Natural killer cell treated with Interleukin-12 subunit alpha and Interleukin-12 subunit beta and Interleukin-15 and Interleukin-18, amount 100 ng/mL, for 72 hours (primary cell): ENCODE measurements at regions not wholly inside any gene's neighbourhood (a gene's known extent, or its start where the extent isn't known, plus 50 kb on each side); places are given as distances from the start of the nearest gene placed in this dataset.
"Not testable (repeated sequence)": the region's sequence is repeated elsewhere in the genome, so short reads cannot be mapped to it uniquely, and the experiment has no call there.

ENCODE experiments used
- ATAC-seq, 2 donors: fragments of 150-1000 bp; cut with Tn5 transposase in 1 of 2; sonication (Bioruptor Pico), chemical (Tn5 transposase) in 1 of 2; 2 replicates each; pipeline ENCODE4 v1.10.0; 2021
- DNase-seq: peaks from one replicate; pipeline ENCODE4 v3.0.0; 2022; ENCODE audit warnings: low spot score
- H3K27ac Mint-ChIP-seq, 2 donors: 1 replicate in 1 of 2; 2 replicates in 1 of 2; pipeline ENCODE4 v1.8.0; 2022; ENCODE audit warnings: mixed read lengths in 2 of 2, mild to moderate bottlenecking in 1 of 2, moderate library complexity in 1 of 2
- H3K27me3 Mint-ChIP-seq, 2 donors: 1 replicate in 1 of 2; 2 replicates in 1 of 2; pipeline ENCODE4 v1.8.0; 2022; ENCODE audit warnings: mixed read lengths in 2 of 2
- H3K36me3 Mint-ChIP-seq: one replicate; pipeline ENCODE4 v1.8.0; 2022; ENCODE audit warnings: mixed read lengths
- H3K4me1 Mint-ChIP-seq, 2 donors: 1 replicate in 1 of 2; 2 replicates in 1 of 2; pipeline ENCODE4 v1.8.0; 2022; ENCODE audit warnings: low read depth in 2 of 2, mixed read lengths in 2 of 2, mild to moderate bottlenecking in 1 of 2
- H3K4me3 Mint-ChIP-seq: one replicate; pipeline ENCODE4 v1.8.0; 2022; ENCODE audit warnings: mixed read lengths
- H3K9me3 Mint-ChIP-seq: 2 replicates; pipeline ENCODE4 v1.8.0; 2022; ENCODE audit warnings: mixed read lengths

- peaks cover 6 to 7% of the 10 kb centered on the region in 2 donors for H3K27me3 Mint-ChIP-seq
- no peak for ATAC-seq
Observed at GRCh38 chrX:109914114-109914849, 88.6 kb upstream of the TMEM164 start.

GRCh38 chrX:109918753-109919152, 84.2 kb upstream of the TMEM164 start:
- ATAC-seq (no peak), DNase-seq (no peak)
- no peak overlapping the region for H3K27ac Mint-ChIP-seq
- H3K27me3 Mint-ChIP-seq, result peaks cover 7% of the 10 kb centered on the region in 2 donors
- no peaks in the 10 kb centered on the region for H3K36me3 Mint-ChIP-seq
- no peak overlapping the region for H3K4me3 Mint-ChIP-seq
- H3K9me3 Mint-ChIP-seq, result no peaks in the 10 kb centered on the region
- no peaks in the 10 kb centered on the region for H3K4me1 Mint-ChIP-seq

More at GRCh38 chrX:109914114-109914849, 88.6 kb upstream of the TMEM164 start:
- Mint-ChIP-seq H3K4me1 (no peaks in the 10 kb centered on the region), H3K9me3 (no peaks in the 10 kb centered on the region), H3K36me3 (no peaks in the 10 kb centered on the region), H3K4me3 (no peak overlapping the region), H3K27ac (no peak overlapping the region)
- DNase-seq, result no peak

GRCh38 chrX:109920325-109920724, 82.6 kb upstream of the TMEM164 start:
- no peaks in the 10 kb centered on the region for H3K4me1 Mint-ChIP-seq
- H3K27me3 Mint-ChIP-seq, result peaks cover 7% of the 10 kb centered on the region in 2 donors
- no peaks in the 10 kb centered on the region for H3K9me3 Mint-ChIP-seq
- no peak for ATAC-seq
- H3K36me3 Mint-ChIP-seq, result no peaks in the 10 kb centered on the region
- no peak overlapping the region for H3K27ac Mint-ChIP-seq
- H3K4me3 Mint-ChIP-seq, result no peak overlapping the region
- no peak for DNase-seq

- ATAC-seq (no peak), DNase-seq (no peak)
- Mint-ChIP-seq H3K9me3 (no peaks in the 10 kb centered on the region), H3K36me3 (no peaks in the 10 kb centered on the region), H3K27ac (no peak overlapping the region), H3K4me3 (no peak overlapping the region), H3K27me3 (peaks cover 7% of the 10 kb centered on the region in 2 donors), H3K4me1 (no peaks in the 10 kb centered on the region)
Observed at GRCh38 chrX:109920868-109921267, 82.0 kb upstream of the TMEM164 start.

GRCh38 chrX:109922190-109922589, 80.7 kb upstream of the TMEM164 start:
- Mint-ChIP-seq H3K36me3 (no peaks in the 10 kb centered on the region), H3K4me1 (no peaks in the 10 kb centered on the region), H3K4me3 (no peak overlapping the region), H3K27me3 (peaks cover 7% of the 10 kb centered on the region in 2 donors), H3K9me3 (no peaks in the 10 kb centered on the region), H3K27ac (no peak overlapping the region)
- ATAC-seq (no peak), DNase-seq (no peak)

GRCh38 chrX:109925003-109925402, 77.9 kb upstream of the TMEM164 start:
- H3K4me3 Mint-ChIP-seq, H3K27ac Mint-ChIP-seq, ATAC-seq, DNase-seq, H3K36me3 Mint-ChIP-seq, H3K4me1 Mint-ChIP-seq, H3K27me3 Mint-ChIP-seq, H3K9me3 Mint-ChIP-seq: not testable (repeated sequence)

- H3K4me1 Mint-ChIP-seq, result no peaks in the 10 kb centered on the region
Observed at GRCh38 chrX:109925656-109926055, 77.3 kb upstream of the TMEM164 start.

GRCh38 chrX:109926118-109926517, 76.8 kb upstream of the TMEM164 start:
- Mint-ChIP-seq H3K36me3 (no peaks in the 10 kb centered on the region), H3K4me1 (no peaks in the 10 kb centered on the region), H3K4me3 (no peak overlapping the region), H3K9me3 (no peaks in the 10 kb centered on the region), H3K27ac (no peak overlapping the region), H3K27me3 (peaks cover 0 to 4% of the 10 kb centered on the region in 2 donors)
- DNase-seq (no peak), ATAC-seq (no peak)

More at GRCh38 chrX:109925656-109926055, 77.3 kb upstream of the TMEM164 start:
- no peaks in the 10 kb centered on the region for H3K36me3 Mint-ChIP-seq
- peaks cover 0 to 4% of the 10 kb centered on the region in 2 donors for H3K27me3 Mint-ChIP-seq
- ATAC-seq (no peak), DNase-seq (no peak)
- H3K4me3 Mint-ChIP-seq, result no peak overlapping the region
- no peak overlapping the region for H3K27ac Mint-ChIP-seq
- H3K9me3 Mint-ChIP-seq, result no peaks in the 10 kb centered on the region

GRCh38 chrX:109926743-109927662, 75.9 kb upstream of the TMEM164 start:
- Mint-ChIP-seq H3K4me1 (no peaks in the 10 kb centered on the region), H3K36me3 (no peaks in the 10 kb centered on the region)

GRCh38 chrX:109927663-109928273, 75.1 kb upstream of the TMEM164 start:
- ATAC-seq (no peak), DNase-seq (no peak)
- H3K36me3 Mint-ChIP-seq, result no peaks in the 10 kb centered on the region
- no peak overlapping the region for H3K4me3 Mint-ChIP-seq
- H3K9me3 Mint-ChIP-seq, result no peaks in the 10 kb centered on the region
- peaks cover 0 to 1% of the 10 kb centered on the region in 2 donors for H3K27me3 Mint-ChIP-seq
- no peaks in the 10 kb centered on the region for H3K4me1 Mint-ChIP-seq
- H3K27ac Mint-ChIP-seq, result no peak overlapping the region

More at GRCh38 chrX:109926743-109927662, 75.9 kb upstream of the TMEM164 start:
- DNase-seq (no peak), ATAC-seq (no peak)
- Mint-ChIP-seq H3K27me3 (peaks cover 0 to 4% of the 10 kb centered on the region in 2 donors), H3K4me3 (no peak overlapping the region), H3K27ac (no peak overlapping the region), H3K9me3 (no peaks in the 10 kb centered on the region)

- no peak for ATAC-seq
- no peaks in the 10 kb centered on the region for H3K36me3 Mint-ChIP-seq
- H3K27ac Mint-ChIP-seq, result no peak overlapping the region
- no peak for DNase-seq
- H3K27me3 Mint-ChIP-seq, result no peaks in the 10 kb centered on the region
- no peaks in the 10 kb centered on the region for H3K4me1 Mint-ChIP-seq
- no peak overlapping the region for H3K4me3 Mint-ChIP-seq
- no peaks in the 10 kb centered on the region for H3K9me3 Mint-ChIP-seq
Observed at GRCh38 chrX:109928596-109929335, 74.1 kb upstream of the TMEM164 start.

GRCh38 chrX:109931677-109932076, 71.2 kb upstream of the TMEM164 start:
- Mint-ChIP-seq H3K9me3 (no peaks in the 10 kb centered on the region), H3K4me1 (peaks cover 0 to 3% of the 10 kb centered on the region in 2 donors), H3K27me3 (peaks cover 0 to 7% of the 10 kb centered on the region in 2 donors), H3K4me3 (no peak overlapping the region), H3K36me3 (no peaks in the 10 kb centered on the region), H3K27ac (no peak overlapping the region)
- DNase-seq (no peak), ATAC-seq (no peak)

GRCh38 chrX:109934434-109934833, 68.5 kb upstream of the TMEM164 start:
- DNase-seq, result no peak
- Mint-ChIP-seq H3K27ac (no peak overlapping the region), H3K36me3 (no peaks in the 10 kb centered on the region), H3K9me3 (no peaks in the 10 kb centered on the region), H3K4me3 (no peak overlapping the region), H3K27me3 (peaks cover 0 to 7% of the 10 kb centered on the region in 2 donors), H3K4me1 (peaks cover 3 to 7% of the 10 kb centered on the region in 2 donors)
- ATAC-seq, result no peak
